GM12873 (cell line): ENCODE measurements at regions not wholly inside any gene's neighbourhood (a gene's known extent, or its start where the extent isn't known, plus 50 kb on each side); places are given as distances from the start of the nearest gene placed in this dataset.

Experiments
- TF ChIP-seq, protein P1 (sequence below): IDR thresholded peaks from 2 replicates; pipeline ENCODE4 v1.5.1; 2012; ENCODE audit warnings: low read depth, mild to moderate bottlenecking, moderate library complexity, low read length, control low read depth; ENCODE audit not compliant: insufficient read depth; ENCODE audit errors: missing control alignments

DNA sequence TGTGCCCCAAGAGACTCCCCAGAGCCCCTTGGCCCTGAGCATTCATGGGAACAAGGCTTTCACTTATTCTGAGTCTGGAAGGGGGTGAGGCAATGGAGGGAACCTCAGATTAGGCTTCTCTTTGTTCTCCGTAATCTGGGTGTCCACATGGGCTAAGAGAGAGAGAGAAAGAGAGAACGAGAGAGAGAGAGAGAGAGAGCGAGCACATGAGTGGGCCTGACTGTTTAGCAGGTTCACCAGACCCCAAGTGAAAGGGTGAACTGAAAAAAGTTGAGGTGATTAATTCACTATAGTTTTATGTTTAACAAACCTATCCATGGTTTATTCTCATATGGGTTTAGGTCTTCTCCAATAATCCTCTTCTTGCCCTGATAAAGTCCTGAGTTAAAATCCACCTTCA, 183.4 kb upstream of the VASH1 start:
- TF ChIP-seq, protein P1, sequence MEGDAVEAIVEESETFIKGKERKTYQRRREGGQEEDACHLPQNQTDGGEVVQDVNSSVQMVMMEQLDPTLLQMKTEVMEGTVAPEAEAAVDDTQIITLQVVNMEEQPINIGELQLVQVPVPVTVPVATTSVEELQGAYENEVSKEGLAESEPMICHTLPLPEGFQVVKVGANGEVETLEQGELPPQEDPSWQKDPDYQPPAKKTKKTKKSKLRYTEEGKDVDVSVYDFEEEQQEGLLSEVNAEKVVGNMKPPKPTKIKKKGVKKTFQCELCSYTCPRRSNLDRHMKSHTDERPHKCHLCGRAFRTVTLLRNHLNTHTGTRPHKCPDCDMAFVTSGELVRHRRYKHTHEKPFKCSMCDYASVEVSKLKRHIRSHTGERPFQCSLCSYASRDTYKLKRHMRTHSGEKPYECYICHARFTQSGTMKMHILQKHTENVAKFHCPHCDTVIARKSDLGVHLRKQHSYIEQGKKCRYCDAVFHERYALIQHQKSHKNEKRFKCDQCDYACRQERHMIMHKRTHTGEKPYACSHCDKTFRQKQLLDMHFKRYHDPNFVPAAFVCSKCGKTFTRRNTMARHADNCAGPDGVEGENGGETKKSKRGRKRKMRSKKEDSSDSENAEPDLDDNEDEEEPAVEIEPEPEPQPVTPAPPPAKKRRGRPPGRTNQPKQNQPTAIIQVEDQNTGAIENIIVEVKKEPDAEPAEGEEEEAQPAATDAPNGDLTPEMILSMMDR = no peak

DNA sequence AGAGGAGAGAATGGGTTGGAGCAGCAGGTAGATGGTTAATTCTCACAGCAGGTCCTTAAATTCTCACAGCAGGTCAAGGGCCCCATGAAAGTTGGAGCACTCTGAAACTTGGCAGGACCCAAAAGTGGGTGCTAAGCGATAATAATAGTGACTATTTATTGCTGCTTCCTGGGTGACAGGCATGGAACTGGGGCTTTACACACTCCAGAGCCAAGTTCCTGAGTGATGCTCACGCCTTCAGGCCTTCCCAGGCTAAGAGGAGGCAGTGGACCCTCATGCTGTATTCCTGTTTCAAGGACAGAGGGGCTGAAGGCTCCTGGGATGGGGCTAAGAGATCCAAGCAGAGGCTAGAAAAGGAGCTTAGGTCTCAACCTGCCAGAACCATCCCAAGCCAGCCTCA, 180.9 kb upstream of the VASH1 start:
- TF ChIP-seq, protein P1 = no peak

DNA sequence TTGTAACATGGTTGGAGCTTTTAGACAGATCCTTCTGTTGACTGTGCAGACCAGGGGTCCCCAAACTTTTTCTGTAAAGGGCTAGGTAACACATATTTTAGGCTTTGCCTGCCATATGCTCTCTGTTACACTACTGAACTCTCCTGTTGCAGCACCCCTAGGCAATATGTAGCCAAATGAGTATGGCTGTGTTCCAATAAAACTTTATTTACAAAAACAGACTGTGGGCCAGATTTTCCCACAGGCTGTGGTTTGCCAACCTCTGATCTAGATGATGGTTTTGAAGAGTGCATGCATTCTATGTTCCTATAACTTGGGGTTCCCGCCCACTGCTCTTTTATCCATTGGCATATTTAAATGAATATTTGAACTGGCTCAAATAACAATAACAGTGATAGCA, 180.3 kb upstream of the VASH1 start:
- TF ChIP-seq, protein P1 = no peak

DNA sequence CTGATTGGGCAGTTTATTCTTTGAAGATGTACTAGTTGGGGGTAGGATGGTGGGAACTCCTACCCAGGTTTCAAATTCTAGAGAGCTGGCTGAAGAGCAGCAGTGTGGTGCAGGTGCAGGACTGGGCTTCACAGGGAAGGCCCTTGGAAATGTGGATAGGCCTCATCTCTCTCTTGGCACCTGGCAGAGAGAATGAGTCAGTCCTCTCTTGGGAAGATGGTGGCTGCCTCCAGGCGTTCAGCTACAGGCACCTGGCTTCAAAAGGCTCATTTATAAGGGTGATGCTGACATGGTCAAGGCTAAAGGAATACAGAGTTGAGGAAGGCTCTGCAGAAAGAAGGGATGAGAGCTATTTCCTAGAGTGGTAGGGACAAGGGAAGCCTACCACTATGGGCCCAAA, 179.7 kb upstream of the VASH1 start:
- TF ChIP-seq, protein P1 = no peak

DNA sequence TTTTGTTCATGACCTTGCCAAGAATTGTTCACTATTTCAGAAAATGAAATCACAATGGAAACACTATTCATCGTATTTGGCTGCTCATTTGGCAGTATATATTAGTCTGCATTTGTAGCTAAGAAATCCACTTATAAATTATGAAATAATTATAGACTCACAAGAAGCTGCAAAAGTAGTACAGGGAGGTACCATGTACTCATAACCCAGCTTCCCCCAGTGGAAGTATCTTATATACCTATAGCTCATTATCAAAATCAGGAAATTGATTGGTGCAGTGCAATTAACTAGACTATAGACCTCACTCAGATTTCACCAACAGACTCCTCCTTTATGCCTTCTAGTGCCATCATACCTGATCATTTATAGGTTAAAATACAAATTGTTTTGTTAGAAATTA, 178.8 kb upstream of the VASH1 start:
- TF ChIP-seq, protein P1 = no peak

DNA sequence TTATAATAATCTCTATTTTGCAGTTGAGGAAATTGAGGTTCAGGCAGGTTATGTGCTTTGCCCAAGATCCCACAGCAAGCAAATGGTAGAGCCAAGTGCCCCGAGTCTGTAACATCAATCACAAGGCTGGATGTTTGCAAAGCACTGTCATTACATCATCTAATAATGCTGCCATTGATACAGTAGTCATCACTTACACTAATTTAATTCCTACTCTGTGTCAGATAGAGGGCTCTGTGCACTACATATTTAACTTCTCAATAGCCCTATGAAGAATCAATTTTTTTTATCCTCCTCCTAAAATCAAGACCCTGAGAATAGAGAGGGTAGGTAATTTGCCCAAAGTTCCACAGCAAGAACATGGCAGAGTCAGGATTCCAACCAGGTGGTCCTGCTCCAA, 178.1 kb upstream of the VASH1 start:
- TF ChIP-seq, protein P1 = no peak

DNA sequence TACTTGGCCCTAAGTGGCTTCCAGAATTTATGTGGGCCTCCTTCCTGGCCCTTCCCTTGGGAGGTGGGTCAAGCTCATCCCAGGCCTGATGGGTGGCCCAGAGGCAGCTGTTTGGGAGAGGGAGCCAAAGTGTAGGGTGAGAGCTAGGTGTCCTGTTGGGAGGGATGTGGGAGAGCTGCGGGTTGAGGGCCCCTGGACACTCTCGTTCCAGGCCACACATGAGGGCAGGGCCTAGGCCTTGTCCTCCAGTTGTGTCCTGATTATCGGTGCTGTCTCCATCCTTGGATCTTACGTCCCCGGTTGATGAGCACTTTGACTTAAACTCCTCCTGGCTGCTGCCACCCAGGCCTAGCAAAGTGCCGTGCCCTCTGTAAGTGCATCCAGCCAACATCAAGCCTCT, 177.5 kb upstream of the VASH1 start:
- TF ChIP-seq, protein P1 = no peak

DNA sequence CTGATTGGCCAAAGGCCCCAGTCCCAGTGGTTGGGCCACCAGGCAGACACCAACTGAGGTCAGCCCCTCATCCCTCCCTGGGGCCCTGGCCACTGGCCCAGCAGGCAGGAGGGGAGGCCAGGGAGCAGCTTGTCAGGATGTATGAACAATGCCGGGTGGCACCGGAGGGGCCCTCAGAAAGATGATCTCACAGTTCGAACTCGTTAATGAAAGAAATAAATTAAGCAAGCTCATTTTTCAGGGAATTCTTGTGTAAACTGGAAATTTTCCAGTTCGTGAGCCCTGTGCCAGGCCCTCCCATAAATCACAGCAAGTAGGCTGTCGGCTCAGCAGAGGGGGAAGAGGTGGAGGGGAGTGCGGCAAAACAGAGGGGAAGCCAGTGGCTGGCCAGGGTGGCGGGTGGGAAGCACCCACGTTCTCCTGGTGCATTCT, 177.0 kb upstream of the VASH1 start:
- TF ChIP-seq, protein P1 = no peak
